ENCODE measurements at regions not wholly inside any gene's neighbourhood (a gene's known extent, or its start where the extent isn't known, plus 50 kb on each side); places are given as distances from the start of the nearest gene placed in this dataset.

- 55% methylated on average over 6 of the region's 6 CpGs for WGBS (ENCODE audit: low lambda C conversion rate)
- Histone ChIP-seq H3K27ac (ENCODE audit: low read depth in 2 of 2, low read length in 1 of 2) (no peak overlapping the region), H3K79me2 (ENCODE audit: insufficient read depth) (no peaks in the 10 kb centered on the region), H3K9me3 (no peaks in the 10 kb centered on the region), H3K27me3 (ENCODE audit: insufficient read depth) (no peaks in the 10 kb centered on the region), H2AFZ (ENCODE audit: low read depth) (no peak overlapping the region), H3K36me3 (replicated peaks in 1 of 2; ENCODE audit: control insufficient read depth in 1 of 2, insufficient read depth in 2 of 2, low read length in 1 of 2) (no peaks in the 10 kb centered on the region), H3F3A (replicated peaks; ENCODE audit: insufficient read depth) (no peaks in the 10 kb centered on the region), H3K4me2 (no peak overlapping the region), H4K20me1 (ENCODE audit: insufficient read depth) (no peaks in the 10 kb centered on the region), H3K9me2 (no peaks in the 10 kb centered on the region), H3K4me3 (ENCODE audit: low read depth in 2 of 2, low read length in 1 of 2) (no peak overlapping the region), H3K9ac (no peak overlapping the region), H3K4me1 (ENCODE audit: control insufficient read depth in 1 of 2, insufficient read depth in 2 of 2, low read depth in 1 of 2, low read length in 1 of 2) (no peaks in the 10 kb centered on the region)
- ChIA-PET POLR2A (no interaction called here), CTCF (no interaction called here)
- no peak for DNase-seq
- TF ChIP-seq PBX3 (IDR thresholded peaks at IDR 0.05) = no peak
- no peak for TF ChIP-seq TEAD4 (IDR thresholded peaks at IDR 0.05; ENCODE audit: borderline replicate concordance, insufficient read depth)
- no peak for TF ChIP-seq REST (IDR thresholded peaks at IDR 0.05; ENCODE audit: low read depth, low read length)
- TF ChIP-seq FOXJ3 (CRISPR knock-in tag; IDR thresholded peaks at IDR 0.05) = no peak
- TF ChIP-seq EZH2phosphoT487 (IDR thresholded peaks at IDR 0.05; ENCODE audit: borderline replicate concordance, low read depth) = no peak
- TF ChIP-seq ZBTB33 (IDR thresholded peaks at IDR 0.05; ENCODE audit: borderline replicate concordance, low read depth) = no peak
- TF ChIP-seq EP300 (IDR thresholded peaks at IDR 0.05; ENCODE audit: borderline replicate concordance in 1 of 2, low read depth in 1 of 2, low read length in 1 of 2) = no peak
- no peak for TF ChIP-seq NFIC (IDR thresholded peaks at IDR 0.05; ENCODE audit: borderline replicate concordance)
- no peak for TF ChIP-seq IRF3 (IDR thresholded peaks at IDR 0.05; ENCODE audit: low read depth, low read length)
- TF ChIP-seq POLR2AphosphoS5 (IDR thresholded peaks at IDR 0.05; ENCODE audit: low read depth, low read length) = no peak
Measured at GRCh38 chr20:11783102-11783850, 134.4 kb upstream of the BTBD3 start.
